Endothelial cell of umbilical vein (primary cell): ENCODE measurements at regions not wholly inside any gene's neighbourhood (a gene's known extent, or its start where the extent isn't known, plus 50 kb on each side); places are given as distances from the start of the nearest gene placed in this dataset.

Experiments used
- CTCF ChIP-seq, 2 donors: IDR thresholded peaks; 1 replicate in 1 of 2; 2 replicates in 1 of 2; pipeline ENCODE4 v1.5.1; 2011; ENCODE audit warnings: low read length in 2 of 2, mild to moderate bottlenecking in 2 of 2, moderate library complexity in 2 of 2, control low read depth in 1 of 2, inconsistent platforms in 1 of 2, low read depth in 1 of 2; ENCODE audit not compliant: insufficient read depth in 1 of 2; ENCODE audit errors: extremely low read depth in 1 of 2
- EZH2 ChIP-seq: IDR thresholded peaks from 2 replicates; pipeline ENCODE4 v1.6.1; 2012; ENCODE audit warnings: borderline replicate concordance, low read depth, mild to moderate bottlenecking, moderate library complexity, low read length, inconsistent platforms; ENCODE audit not compliant: severe bottlenecking
- FOS ChIP-seq: IDR thresholded peaks from 2 replicates; pipeline ENCODE4 v1.6.1; 2011; ENCODE audit warnings: mild to moderate bottlenecking, low read length, moderate library complexity, borderline replicate concordance; ENCODE audit not compliant: insufficient read depth
- GATA2 ChIP-seq: IDR thresholded peaks from 2 replicates; pipeline ENCODE4 v1.7.0; 2011; ENCODE audit warnings: low read depth, mild to moderate bottlenecking, moderate library complexity, mixed read lengths, low read length; ENCODE audit not compliant: insufficient read length, insufficient read depth
- JUN ChIP-seq: IDR thresholded peaks from 2 replicates; pipeline ENCODE4 v1.6.1; 2011; ENCODE audit warnings: borderline replicate concordance, low read depth; ENCODE audit not compliant: insufficient read length, insufficient read depth
- MAX ChIP-seq: IDR thresholded peaks from 2 replicates; pipeline ENCODE4 v1.6.1; 2011; ENCODE audit not compliant: insufficient read depth, insufficient read length
- MYC ChIP-seq: IDR thresholded peaks from one replicate; pipeline ENCODE4 v1.6.1; 2011; ENCODE audit warnings: mild to moderate bottlenecking, low read depth, low read length
- POLR2A ChIP-seq: IDR thresholded peaks from 2 replicates; pipeline ENCODE4 v1.6.1; 2012; ENCODE audit warnings: low read depth, mild to moderate bottlenecking, control low read depth, low read length
- POLR2AphosphoS5 ChIP-seq: IDR thresholded peaks from 2 replicates; pipeline ENCODE4 v1.6.1; 2012; ENCODE audit warnings: low read depth, mild to moderate bottlenecking, control low read depth, low read length, moderate library complexity; ENCODE audit not compliant: insufficient read depth

DNA sequence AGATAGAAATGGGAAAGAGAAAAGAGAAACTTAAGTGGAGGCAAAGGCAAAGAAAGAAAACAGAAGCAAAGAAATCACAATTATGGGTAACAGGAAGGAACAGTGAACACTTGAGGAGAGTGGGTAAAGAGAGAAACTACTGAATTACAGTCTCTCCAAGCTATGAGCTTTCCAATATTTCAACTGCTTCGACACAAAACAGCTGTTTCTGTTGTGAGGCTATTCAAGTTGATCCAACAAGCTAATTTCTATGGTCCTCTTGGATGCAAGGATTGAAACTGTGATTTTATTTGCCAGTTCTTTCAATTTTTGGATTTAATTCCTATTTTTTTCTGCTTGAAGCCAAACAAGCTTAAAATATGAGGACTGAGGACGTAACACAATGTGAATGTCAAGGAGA, 80.5 kb upstream of the ADGRA3 start:
- TF ChIP-seq CTCF (IDR thresholded peaks at IDR 0.05; ENCODE audit: extremely low read depth in 1 of 2, insufficient read depth in 1 of 2, low read depth in 1 of 2, low read length in 2 of 2): no peak
- TF ChIP-seq MYC: no peak
- no peak for TF ChIP-seq EZH2
- TF ChIP-seq JUN: no peak
- no peak for TF ChIP-seq MAX
- no peak for TF ChIP-seq POLR2A
- no peak for TF ChIP-seq POLR2AphosphoS5
- TF ChIP-seq FOS: no peak
- TF ChIP-seq GATA2: no peak
